SK-N-SH (cell line): ENCODE measurements at regions not wholly inside any gene's neighbourhood (a gene's known extent, or its start where the extent isn't known, plus 50 kb on each side); places are given as distances from the start of the nearest gene placed in this dataset.
"Not testable (repeated sequence)": the region's sequence is repeated elsewhere in the genome, so short reads cannot be mapped to it uniquely, and the experiment has no call there.

ENCODE experiments used
- RFX5 ChIP-seq: IDR thresholded peaks from 2 replicates; pipeline ENCODE4 v1.6.1; 2012; ENCODE audit warnings: mild to moderate bottlenecking, improper control_type of control experiment, low read length
- TF ChIP-seq, protein P1 (sequence below): fragments of 200-600 bp; sonication (generic); IDR thresholded peaks from 2 replicates; pipeline ENCODE4 v1.6.1; 2017; ENCODE audit warnings: antibody characterized with exemption, mild to moderate bottlenecking, moderate library complexity

DNA sequence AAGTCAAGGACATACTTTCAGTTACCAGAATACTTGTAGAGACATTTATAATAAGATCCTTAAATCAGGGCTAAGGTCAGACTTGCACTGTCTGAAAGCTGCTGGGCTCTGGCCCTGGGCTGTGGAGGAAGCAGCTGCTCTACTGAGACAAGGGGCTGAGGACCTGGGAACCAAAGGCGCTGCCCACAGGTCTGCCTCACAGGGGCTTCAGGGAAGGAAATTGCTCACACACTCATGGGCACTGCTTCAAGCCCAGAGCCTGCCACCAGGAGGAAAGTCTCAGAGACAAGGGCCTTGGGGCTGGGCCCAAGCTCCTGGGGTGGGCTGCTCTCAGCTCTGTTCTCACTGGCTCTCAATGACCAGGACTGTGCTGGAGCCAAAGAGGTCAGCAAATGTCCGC, 614.1 kb downstream of the RPIA start:
- TF ChIP-seq, protein P1, sequence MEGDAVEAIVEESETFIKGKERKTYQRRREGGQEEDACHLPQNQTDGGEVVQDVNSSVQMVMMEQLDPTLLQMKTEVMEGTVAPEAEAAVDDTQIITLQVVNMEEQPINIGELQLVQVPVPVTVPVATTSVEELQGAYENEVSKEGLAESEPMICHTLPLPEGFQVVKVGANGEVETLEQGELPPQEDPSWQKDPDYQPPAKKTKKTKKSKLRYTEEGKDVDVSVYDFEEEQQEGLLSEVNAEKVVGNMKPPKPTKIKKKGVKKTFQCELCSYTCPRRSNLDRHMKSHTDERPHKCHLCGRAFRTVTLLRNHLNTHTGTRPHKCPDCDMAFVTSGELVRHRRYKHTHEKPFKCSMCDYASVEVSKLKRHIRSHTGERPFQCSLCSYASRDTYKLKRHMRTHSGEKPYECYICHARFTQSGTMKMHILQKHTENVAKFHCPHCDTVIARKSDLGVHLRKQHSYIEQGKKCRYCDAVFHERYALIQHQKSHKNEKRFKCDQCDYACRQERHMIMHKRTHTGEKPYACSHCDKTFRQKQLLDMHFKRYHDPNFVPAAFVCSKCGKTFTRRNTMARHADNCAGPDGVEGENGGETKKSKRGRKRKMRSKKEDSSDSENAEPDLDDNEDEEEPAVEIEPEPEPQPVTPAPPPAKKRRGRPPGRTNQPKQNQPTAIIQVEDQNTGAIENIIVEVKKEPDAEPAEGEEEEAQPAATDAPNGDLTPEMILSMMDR, result not testable (repeated sequence)
- not testable (repeated sequence) for TF ChIP-seq RFX5
